NCI-H345 treated with DMSO at 0.1 percent for 48 hours (cell line): ENCODE measurements at regions not wholly inside any gene's neighbourhood (a gene's known extent, or its start where the extent isn't known, plus 50 kb on each side); places are given as distances from the start of the nearest gene placed in this dataset.
"Not testable (repeated sequence)": the region's sequence is repeated elsewhere in the genome, so short reads cannot be mapped to it uniquely, and the experiment has no call there.

Source experiments
- DNase-seq: peaks from one replicate; lab custom pipeline; 2025; ENCODE audit not compliant: unreplicated experiment; lab: John Stamatoyannopoulos, UW

DNA sequence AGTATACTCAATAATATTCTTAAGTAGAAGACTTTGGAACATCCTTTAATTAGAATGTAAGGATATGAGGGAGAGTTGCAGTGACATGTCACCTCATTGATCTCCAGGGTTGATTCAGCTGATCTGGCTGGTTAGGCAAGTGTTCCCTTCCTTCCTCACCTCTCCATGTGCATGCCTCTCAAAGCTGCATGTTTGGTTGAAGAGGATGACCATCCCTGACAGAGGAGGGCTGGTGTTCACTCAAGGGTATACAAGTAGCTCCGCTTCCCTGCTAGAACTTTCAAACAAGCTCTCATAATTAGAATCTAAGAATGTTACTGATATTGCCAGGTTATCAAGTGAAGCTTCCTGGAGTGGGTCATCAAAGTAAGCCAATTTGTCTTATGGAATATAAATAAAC lies 341.1 kb upstream of the FLRT2 start:
- DNase-seq = no peak

DNA sequence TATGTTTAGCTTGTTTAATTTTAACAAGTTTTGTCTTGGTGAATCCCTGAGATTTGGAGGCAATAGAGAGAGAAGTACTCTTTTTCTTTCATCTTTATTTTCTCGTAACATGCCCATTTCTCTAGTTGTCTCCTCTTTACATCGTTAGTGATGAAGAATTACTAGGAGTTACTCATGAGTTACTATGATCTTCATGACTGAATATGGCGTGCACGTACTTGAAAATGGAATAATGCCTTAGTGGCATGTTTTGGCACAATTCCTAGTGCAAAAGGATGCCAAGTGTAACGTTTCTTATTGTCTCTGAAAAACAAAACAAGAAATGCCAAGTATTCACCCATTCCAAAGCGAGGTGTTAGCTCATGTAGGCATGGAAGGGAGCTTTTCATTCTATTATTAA lies 340.7 kb upstream of the FLRT2 start:
- not testable (repeated sequence) for DNase-seq

DNA sequence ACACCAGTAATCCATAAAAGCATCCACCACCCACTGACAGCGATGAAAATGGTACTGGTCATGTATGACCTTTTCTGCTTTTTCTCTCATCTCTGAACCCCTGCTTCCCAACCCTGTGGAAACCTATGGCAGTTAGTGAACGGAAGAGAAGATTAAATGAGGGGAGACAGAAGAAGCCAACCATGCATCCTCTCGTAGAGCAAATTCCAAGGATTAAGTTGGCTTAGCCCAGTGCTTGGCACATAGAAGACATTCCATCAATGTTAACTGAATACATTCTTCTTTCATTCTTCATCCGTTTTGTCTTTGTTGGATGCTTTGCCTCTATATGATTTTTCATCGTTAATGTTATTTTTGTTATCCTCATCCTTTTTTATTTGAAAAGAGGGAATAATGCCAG lies 339.7 kb upstream of the FLRT2 start:
- DNase-seq = no peak

DNA sequence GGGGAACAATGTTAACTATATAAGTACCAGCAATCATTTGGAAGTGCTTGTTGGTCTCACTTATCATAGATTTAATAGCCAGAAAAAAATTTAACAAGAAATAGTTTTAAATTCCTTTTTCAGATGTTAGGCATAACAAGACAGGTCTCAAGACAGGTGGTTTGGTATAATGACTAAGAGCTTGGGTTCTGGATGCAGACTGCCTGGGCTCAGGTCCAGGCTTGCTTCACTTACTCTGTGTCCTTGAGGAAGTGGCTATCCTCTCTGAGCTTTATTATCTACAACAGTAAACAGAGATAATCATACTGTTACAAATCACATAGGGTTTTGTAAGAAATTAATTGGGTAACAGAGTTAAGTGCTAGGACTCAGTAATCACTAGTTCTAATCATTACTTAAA lies 338.0 kb upstream of the FLRT2 start:
- no peak for DNase-seq

DNA sequence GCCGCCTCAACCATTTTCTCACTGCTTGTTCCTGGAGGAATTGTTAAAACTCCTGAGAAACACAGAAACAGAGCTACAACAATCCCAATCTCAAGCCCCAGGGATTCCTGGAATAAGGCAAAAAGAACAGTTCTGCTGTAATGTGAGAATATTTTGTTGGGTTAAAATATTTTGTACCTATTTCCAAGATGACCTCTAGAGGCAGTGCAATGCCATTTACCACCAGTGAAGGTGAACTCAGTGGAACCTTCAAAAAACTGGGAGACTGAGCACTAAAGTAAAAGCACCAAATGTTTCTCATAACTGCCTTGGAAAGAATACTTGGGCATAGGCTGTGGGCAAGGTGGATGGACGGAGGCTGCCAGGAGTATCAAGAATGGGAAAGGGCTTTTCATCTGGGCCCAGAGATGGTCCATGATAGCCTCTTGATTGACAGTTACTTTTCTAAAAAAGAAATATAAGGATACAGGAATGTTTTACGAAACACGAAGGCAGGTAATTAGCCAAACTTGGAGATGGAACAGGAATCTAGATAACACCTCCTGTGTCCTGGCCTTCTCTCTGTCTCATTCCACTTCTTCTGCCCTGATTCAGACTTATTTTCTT lies 334.0 kb upstream of the FLRT2 start:
- no peak for DNase-seq

DNA sequence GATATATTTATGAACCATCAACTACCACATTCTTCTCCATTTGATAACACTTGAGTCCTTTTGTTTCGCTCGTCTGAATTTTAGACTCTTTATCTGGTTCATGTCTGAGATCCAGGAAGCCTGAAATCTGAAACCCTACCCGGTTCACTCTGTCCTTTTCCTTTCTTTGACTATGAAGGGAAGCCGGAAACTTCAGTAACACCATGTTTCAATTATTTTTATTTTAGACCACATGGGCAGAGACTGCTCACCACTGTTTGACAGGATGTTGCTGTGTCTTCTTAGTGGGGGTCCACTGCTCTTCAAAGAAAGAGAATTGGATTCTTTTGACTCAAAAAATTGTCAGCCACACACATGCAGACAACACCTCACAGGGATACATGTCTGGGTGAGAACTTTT lies 331.9 kb upstream of the FLRT2 start:
- no peak for DNase-seq

DNA sequence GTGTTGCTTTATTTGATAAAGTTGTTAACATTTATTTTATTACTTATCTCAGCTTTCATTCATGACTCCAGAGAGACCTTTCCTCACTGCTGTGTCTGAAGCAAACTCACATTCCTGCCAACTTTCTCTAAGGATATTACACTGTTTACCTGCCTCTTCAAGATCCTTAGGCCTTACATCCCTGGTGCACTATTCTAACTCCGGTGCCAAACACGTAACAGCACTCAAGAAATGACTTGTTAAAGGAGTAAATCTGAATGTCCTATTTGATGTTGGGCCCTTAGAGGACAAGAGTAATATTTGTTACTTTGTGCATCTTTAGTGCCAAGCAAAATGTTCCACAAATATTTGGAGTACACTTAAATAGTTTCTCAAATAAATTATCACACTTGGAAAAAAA lies 324.1 kb upstream of the FLRT2 start:
- no peak for DNase-seq

DNA sequence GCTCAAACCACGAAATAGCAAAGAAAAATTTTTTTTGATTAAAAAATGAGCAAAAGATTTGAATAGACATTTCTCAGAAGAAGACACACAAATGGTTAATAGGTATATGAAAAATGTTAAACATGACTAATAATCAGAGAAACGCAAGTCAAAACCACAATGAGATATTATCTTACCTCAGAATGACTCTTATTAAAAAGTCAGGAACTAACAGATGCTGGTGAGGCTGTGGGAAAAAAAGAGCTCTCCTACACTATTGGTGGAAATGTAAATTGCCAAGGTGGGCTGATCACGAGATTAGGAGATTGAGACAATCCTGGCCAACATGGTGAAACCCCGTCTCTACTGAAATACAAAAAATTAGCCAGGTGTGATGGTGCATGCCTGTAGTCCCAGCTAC lies 315.5 kb upstream of the FLRT2 start:
- DNase-seq = no peak

DNA sequence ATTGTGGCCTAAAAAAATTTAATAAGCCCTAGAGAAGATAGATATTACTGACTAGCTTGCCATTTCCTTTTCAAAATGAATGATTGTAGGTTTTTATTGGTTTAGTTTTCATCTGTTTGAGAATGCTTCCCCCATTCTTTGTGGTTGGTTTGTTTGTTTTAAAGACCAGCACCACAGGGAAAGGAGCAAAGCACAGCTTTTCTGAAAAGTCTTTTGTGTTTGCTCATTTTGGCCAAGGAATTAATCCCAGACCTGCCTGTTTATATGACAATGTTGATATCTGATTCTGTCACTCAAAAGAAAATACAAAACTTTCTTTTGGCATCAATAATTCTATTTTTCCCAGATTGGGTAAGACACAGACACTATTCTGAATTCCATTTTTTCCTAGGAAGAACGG lies 312.5 kb upstream of the FLRT2 start:
- DNase-seq = no peak

DNA sequence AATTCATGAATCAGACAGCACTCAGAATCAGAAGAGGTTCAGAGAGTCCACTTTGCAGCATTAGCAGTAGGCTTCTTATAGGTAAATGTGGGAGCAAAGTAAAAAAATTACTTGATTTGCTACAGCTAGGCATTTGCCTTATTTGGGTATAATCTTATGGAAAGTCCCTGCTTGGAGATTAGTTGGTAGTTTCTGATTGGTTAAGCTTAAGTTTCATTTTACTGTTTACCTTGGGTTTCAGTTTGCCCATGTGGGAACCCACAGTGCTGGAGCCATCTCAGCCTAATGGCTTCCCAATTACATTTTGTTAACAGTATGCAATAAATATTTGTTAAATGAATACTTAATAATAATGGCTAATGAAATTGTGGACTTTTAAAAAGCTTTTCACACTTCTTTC lies 311.0 kb upstream of the FLRT2 start:
- no peak for DNase-seq

DNA sequence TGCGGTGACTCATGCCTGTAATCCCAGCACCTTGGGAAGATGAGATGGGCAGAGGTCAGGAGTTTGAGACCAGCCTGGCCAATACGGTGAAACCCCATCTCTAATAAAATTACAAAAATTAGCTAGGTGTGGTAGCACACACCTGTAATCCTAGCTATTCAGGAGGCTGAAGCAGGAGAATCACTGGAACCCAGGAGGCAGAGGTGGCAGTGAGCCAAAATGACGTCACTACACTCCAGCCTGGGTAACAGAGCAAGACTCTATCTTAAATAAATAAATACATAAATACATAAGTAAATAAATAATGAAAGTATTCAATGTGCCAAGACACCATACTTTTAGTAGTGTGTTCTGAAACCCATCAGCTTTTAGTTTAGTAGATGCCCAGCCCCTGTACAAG lies 308.1 kb upstream of the FLRT2 start:
- no peak for DNase-seq

DNA sequence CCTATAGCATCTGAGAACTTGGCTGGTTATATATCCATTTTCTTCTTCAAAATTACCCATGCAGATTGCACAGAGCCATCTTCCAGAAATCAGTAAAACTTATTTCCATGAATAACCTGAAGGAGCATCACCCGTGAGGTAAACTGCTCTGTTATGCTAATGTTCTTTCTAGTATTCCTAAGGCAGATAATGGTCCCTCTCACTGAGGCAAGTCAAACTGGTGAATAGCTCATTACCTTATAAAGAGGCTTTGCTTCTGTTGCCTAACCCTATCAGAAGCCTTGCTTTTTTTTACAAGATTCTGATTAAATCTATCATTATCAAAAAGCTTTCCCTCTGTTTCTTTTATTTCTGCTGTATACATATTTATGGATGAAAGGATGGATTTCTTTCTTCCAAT lies 307.6 kb upstream of the FLRT2 start:
- no peak for DNase-seq

DNA sequence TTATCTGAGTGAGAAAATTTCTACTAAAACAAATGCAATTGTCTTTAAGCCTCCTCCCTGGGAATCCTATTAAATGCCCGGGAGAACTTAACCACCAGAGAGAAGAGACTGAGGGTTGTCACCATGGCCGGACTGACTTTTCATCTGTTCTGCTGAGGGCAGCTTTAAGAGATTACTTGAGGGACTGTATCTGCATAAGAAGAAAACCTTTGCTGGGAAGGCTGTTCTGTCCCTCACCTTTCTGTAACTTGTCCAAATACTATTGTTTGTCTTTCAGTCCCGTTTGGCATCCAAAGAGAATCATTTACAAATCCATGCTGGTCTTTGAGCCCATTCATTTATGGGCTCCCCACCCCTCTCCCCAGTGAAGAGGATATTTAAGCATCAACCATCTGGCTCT lies 306.3 kb upstream of the FLRT2 start:
- no peak for DNase-seq

DNA sequence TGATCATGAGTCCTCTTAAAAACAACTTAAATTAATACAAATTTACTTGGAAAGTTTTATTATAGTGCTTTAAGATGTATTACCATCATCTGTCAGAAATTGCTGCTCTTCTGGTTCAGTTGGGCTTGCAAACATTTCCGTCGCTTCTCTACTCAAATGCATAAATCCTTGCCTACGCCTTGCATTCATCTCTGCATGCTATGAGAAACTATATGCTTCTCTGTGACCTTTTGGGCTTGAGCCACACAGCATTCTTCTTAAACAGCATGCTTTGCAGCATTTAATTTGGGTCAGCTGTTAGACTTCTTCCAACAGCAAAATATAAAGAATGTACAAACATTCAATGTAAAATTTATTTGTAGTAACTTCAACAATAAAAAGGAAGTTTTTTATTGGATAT lies 305.7 kb upstream of the FLRT2 start:
- DNase-seq = no peak

DNA sequence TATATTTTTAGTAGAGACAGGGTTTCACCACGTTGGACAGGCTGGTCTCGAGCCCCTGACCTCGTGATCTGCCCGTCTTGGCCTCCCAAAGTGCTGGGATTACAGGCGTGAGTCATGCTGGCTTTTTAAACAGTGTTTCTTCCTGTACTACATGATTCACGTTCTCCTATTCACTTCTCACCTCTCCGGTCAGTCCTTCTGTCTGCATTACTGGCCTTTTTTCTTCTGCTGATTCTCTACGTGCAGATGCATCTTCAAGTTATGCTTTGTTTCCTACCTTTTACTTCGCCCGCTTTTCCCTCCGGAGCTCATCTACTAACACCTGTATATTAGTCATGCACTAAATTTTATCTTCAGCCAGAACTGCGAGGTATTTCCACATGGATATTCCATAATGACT lies 296.2 kb upstream of the FLRT2 start:
- no peak for DNase-seq

DNA sequence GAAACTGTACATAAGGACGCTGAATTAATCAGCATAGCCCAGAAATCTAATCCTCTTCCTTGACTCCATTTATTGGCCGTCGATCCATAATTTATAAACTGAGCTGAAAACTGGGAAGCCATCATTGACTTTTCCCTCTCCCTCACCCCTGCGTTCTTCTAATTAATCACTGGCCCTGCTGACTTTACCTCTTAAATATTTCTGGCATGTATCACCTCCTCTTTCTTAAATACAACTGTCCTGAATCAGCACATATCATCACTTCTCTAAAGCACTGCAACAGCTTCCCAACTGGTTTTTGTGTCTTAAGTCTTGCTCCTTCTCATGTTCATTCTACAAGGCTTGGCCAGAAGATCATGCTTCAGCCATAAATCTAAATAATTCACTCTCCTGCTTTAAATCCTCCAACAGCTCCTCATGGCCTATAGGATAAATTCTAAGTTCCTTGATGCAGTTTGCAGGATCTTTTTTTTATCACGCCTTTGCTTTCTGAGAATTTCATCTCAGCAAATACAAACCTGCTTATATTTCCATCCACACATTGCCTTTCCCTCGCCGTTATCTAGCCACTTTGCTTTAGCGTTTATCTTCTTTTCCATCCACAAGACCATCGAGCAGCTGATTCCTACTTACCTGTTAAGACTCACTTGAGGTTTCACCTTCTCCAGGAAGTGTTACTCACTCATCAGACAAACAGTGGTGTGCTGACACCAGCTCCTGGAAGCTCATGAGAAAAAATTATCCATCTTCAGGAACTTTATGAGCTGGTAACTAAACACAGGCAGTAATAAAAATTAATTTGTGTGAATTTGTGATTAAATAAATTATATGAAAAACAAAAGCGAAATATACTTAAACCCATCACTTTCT lies 295.6 kb upstream of the FLRT2 start:
- no peak for DNase-seq

DNA sequence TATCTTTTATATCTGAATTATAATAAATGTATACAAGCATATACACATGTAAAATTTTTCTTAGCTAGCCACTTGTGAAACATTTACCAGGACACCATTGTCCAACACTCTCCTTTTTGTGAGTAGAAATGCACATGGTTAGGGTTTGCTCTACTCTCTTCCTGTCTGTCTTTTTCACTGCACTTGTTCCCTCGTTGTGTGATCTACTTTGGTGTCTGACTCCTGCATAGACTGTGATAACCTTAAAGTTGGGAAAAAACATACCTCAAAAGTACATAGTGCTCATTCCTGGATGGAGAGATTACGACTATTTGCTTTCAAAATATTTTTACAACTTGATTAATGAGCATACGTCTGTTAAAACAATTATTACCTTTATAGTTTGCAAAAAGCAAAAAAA lies 294.1 kb upstream of the FLRT2 start:
- DNase-seq = no peak

DNA sequence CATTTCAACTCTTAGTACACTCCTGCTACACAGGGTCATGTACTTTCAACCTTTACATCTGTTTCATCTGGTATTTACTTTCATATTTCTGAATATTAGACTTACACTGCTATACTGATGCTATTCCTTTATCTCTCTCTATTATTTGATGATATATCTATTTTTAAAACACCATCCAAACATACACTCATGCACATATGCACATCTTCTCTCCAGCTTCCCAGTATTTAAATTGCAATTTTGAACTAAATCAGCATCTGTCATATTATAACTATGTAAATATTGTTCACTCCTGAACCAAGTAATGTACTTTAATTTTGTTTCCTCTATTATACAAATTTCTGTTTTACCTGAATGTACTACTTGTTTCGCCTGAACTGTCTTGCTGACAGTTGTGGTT lies 293.6 kb upstream of the FLRT2 start:
- no peak for DNase-seq

DNA sequence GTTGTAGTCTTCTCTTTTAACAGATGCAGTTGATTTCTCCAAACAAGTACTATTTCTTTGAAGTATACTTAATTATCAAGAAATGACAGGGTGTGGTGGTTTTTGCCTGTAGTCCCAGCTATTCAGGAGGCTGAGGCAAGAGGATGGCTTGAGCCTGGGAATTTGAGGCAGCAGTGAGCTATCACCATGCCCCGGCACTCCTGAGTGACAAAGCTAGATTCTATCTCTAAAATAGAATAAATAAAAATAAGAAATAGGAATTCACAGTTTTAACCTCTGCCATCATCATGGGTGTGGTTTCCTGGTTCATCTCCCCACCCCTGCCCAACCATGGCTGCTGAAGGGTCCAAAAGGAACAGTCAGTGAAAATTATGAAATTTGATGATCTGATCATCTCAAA lies 290.2 kb upstream of the FLRT2 start:
- no peak for DNase-seq

DNA sequence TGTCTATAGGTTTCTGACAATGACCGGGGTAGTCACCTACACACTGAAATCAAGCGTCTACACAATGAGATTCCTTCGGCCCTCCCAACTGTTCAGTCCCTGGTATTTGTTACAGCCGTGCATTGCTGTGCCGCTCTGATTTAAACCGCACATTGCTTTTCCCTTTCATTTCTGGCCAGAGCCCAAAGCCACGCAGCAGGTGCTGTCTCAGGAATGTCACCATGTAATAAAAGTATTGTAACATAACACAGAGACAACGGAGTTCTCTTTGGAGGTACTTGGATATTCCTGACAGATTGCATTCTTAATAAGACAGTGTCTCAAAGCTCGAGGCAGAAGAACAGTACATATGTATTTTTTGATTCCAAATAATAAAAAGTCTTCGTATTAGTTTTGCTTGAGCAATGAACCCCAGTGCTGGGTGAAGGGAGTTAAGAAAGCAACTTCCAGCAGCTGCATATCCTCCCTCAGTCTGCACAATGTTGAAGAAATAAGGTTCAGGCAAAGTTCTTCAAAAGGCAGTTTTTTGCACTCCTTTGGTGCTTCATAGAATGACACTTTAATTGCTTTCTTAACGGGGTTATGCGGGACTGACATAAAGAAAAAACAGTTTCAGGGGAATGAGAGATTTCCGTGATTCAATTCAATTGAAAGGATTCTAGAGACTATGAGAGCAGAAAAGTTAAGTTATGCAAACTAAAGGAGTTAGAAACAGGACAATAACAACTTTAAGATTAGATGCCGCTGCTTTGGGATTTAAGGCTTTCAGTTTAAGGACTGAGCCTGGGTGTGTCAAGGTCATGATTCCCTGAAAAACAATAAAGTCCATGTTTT lies 288.7 kb upstream of the FLRT2 start:
- no peak for DNase-seq

DNA sequence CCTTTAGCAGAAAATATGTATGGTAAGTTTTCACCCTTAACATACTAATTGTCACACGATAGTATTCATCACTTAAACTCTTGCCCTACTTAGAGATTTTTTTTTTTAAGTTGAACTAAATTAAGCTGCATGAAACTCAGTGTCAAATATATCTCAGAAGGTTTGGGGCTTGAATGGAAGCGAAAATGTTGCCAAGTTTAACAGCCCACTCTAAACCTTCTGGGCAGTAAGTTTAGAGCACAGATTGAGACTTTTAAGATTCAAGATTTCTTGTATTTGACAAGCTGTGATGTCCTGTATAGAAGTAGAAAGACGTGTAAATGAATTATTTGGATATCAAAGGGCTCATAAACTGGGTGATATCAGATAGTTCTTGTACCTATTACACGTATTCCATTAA lies 287.3 kb upstream of the FLRT2 start:
- DNase-seq = no peak

DNA sequence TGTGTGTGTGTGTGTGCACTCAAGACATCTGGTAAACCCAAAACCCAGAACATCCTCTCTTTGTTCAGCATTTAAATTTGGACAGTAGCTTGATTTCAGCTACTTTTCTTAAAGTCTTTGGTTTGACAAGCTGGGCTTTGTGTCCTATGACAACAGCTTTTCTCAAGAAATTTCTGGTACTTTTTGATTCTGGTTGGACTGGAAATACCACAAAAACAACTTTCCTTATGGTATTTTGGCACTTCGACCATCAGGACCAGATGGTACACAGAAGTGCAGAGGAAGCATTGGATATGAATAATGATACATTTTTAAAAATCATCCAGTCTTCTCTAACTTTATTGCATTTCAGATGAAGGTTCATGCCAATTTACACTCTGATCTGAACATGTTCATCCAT lies 286.6 kb upstream of the FLRT2 start:
- DNase-seq = no peak
